ENCODE measurements at regions not wholly inside any gene's neighbourhood (a gene's known extent, or its start where the extent isn't known, plus 50 kb on each side); places are given as distances from the start of the nearest gene placed in this dataset.

DNA sequence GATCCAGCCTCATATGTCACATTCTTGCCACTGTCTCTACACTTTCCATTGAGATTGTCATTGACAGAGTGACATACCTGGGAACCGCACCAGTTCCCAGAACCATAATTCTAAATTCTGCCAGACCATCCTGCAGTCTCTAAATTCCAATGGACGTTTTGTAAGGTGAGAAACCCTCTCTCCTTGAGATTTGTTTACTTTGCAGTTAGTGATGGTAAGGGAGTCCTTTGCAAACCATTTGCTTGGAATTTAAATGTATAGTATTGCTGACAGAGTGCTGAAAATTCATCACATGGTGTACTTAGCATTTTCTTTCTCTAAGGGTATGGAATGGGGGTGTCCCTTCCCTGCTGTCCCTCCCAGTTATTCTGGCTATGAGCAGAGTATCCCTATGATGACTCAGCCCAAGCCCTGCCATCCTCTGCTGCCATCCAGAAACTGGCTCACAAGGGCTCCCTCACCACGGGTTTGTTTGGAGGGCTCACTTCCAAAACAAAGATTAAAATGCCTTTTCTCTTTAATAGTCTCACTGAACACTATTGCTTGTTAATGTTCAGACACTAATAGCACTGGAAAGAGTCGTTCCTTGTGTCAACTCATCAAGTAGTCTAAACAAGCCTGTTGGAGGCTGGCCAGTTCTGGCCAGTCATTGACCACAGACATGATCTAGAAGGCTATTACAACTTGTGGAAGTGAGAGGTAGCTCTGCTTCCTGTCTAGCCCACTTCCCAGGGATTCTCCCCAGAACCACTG, 129.0 kb upstream of the HMGA2 start:
- H3K27ac ChIP-seq (ENCODE audit: low read depth, low read length, poor library complexity, severe bottlenecking): no peak overlapping the region
- ChIA-PET CTCF (ENCODE audit: unreplicated experiment) (no interaction called here), POLR2A (no interaction called here)
- H3K9me2 ChIP-seq (ENCODE audit: insufficient read depth, low read length): no peaks in the 10 kb centered on the region
- BruUV-seq (replicated peaks): no TSS peak
- no peak overlapping the region for H2AFZ ChIP-seq (ENCODE audit: low read length)
- H3K4me1 ChIP-seq (ENCODE audit: insufficient read depth, low read length, poor library complexity, severe bottlenecking): no peaks in the 10 kb centered on the region
- H4K20me1 ChIP-seq (ENCODE audit: insufficient read depth, low read length): no peaks in the 10 kb centered on the region
- intact Hi-C loops (cut with micrococcal nuclease; ENCODE audit: unreplicated experiment): no loop called here
- no peaks in the 10 kb centered on the region for H3K9me3 ChIP-seq (ENCODE audit: low read length)
- H3K36me3 ChIP-seq (ENCODE audit: insufficient read depth, low read length): no peaks in the 10 kb centered on the region
- H3K79me2 ChIP-seq (ENCODE audit: insufficient read depth, low read depth, low read length): no peaks in the 10 kb centered on the region
- no peak for TF ChIP-seq EZH2phosphoT487 (IDR thresholded peaks at IDR 0.05; ENCODE audit: borderline replicate concordance, low read depth, low read length)
- TF ChIP-seq, protein P1, sequence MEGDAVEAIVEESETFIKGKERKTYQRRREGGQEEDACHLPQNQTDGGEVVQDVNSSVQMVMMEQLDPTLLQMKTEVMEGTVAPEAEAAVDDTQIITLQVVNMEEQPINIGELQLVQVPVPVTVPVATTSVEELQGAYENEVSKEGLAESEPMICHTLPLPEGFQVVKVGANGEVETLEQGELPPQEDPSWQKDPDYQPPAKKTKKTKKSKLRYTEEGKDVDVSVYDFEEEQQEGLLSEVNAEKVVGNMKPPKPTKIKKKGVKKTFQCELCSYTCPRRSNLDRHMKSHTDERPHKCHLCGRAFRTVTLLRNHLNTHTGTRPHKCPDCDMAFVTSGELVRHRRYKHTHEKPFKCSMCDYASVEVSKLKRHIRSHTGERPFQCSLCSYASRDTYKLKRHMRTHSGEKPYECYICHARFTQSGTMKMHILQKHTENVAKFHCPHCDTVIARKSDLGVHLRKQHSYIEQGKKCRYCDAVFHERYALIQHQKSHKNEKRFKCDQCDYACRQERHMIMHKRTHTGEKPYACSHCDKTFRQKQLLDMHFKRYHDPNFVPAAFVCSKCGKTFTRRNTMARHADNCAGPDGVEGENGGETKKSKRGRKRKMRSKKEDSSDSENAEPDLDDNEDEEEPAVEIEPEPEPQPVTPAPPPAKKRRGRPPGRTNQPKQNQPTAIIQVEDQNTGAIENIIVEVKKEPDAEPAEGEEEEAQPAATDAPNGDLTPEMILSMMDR (conservative IDR thresholded peaks at IDR 0.05; ENCODE audit: low read length): no peak
- H3K4me2 ChIP-seq (ENCODE audit: low read length): no peak overlapping the region
- H3K4me3 ChIP-seq (ENCODE audit: low read depth, low read length, poor library complexity, severe bottlenecking): no peak overlapping the region
- DNase-seq (ENCODE audit: low spot score): no peak

DNA sequence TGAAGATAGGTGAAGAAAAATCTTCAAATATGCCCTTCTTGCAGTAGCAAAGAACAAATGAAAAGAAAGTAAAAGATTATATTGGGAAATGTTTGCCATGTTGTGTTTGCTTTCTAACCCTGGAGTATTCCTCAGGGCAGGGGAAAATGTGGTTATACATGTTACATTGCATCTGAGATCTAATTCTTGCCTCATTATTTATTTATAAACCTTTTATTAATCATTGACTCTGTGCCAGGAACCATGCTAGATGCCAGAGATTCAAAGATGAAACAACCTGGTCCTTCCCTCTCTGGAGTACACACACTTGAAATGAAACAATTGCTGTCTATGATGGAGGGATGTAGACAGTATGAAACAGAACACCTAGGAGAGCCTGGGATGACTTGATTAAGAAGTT, 128.1 kb upstream of the HMGA2 start:
- intact Hi-C loops (cut with micrococcal nuclease; ENCODE audit: unreplicated experiment): no loop called here
- TF ChIP-seq, protein P1 (conservative IDR thresholded peaks at IDR 0.05; ENCODE audit: low read length): no peak
- no peak for TF ChIP-seq EZH2phosphoT487 (IDR thresholded peaks at IDR 0.05; ENCODE audit: borderline replicate concordance, low read depth, low read length)
- no peak for DNase-seq (ENCODE audit: low spot score)
- no peaks in the 10 kb centered on the region for H3K36me3 ChIP-seq (ENCODE audit: insufficient read depth, low read length)
- no TSS peak for BruUV-seq (replicated peaks)
- H2AFZ ChIP-seq (ENCODE audit: low read length): no peak overlapping the region
- no peak overlapping the region for H3K4me2 ChIP-seq (ENCODE audit: low read length)
- ChIA-PET POLR2A (no interaction called here), CTCF (ENCODE audit: unreplicated experiment) (no interaction called here)
- H3K4me3 ChIP-seq (ENCODE audit: low read depth, low read length, poor library complexity, severe bottlenecking): no peak overlapping the region
- H3K4me1 ChIP-seq (ENCODE audit: insufficient read depth, low read length, poor library complexity, severe bottlenecking): no peaks in the 10 kb centered on the region
- no peaks in the 10 kb centered on the region for H3K9me3 ChIP-seq (ENCODE audit: low read length)
- no peaks in the 10 kb centered on the region for H3K9me2 ChIP-seq (ENCODE audit: insufficient read depth, low read length)
- H3K79me2 ChIP-seq (ENCODE audit: insufficient read depth, low read depth, low read length): no peaks in the 10 kb centered on the region
- no peaks in the 10 kb centered on the region for H4K20me1 ChIP-seq (ENCODE audit: insufficient read depth, low read length)
- H3K27ac ChIP-seq (ENCODE audit: low read depth, low read length, poor library complexity, severe bottlenecking): no peak overlapping the region

DNA sequence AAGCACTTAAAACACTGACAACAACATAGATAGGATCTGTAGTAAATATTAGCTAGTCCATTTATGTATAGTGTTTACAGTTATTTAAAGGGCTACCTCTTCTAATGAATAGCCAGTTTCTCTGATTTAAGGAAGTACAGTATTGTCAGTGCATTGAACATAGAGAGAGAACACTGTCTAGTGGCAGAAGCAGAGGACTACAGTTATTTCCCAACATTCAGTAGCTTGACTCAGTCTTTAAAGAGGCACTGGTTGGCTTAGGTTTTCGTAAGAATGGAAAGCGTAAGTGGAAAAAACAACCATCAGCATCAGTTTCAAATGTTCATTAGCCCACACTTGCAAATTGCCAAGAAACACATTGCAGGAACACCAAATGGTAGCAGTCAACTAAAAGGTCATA, 125.0 kb upstream of the HMGA2 start:
- no peaks in the 10 kb centered on the region for H3K79me2 ChIP-seq (ENCODE audit: insufficient read depth, low read depth, low read length)
- no peak overlapping the region for H2AFZ ChIP-seq (ENCODE audit: low read length)
- H3K9me2 ChIP-seq (ENCODE audit: insufficient read depth, low read length): no peaks in the 10 kb centered on the region
- H3K36me3 ChIP-seq (ENCODE audit: insufficient read depth, low read length): no peaks in the 10 kb centered on the region
- no peaks in the 10 kb centered on the region for H4K20me1 ChIP-seq (ENCODE audit: insufficient read depth, low read length)
- no peaks in the 10 kb centered on the region for H3K9me3 ChIP-seq (ENCODE audit: low read length)
- no peak for DNase-seq (ENCODE audit: low spot score)
- H3K4me2 ChIP-seq (ENCODE audit: low read length): no peak overlapping the region
- POLR2A ChIA-PET: no interaction called here
- no peak overlapping the region for H3K4me3 ChIP-seq (ENCODE audit: low read depth, low read length, poor library complexity, severe bottlenecking)
- CTCF ChIA-PET (ENCODE audit: unreplicated experiment): no interaction called here
- intact Hi-C loops (cut with micrococcal nuclease; ENCODE audit: unreplicated experiment): no loop called here
- no peaks in the 10 kb centered on the region for H3K4me1 ChIP-seq (ENCODE audit: insufficient read depth, low read length, poor library complexity, severe bottlenecking)
- BruUV-seq (replicated peaks): no TSS peak
- H3K27ac ChIP-seq (ENCODE audit: low read depth, low read length, poor library complexity, severe bottlenecking): no peak overlapping the region
- TF ChIP-seq, protein P1 (conservative IDR thresholded peaks at IDR 0.05; ENCODE audit: low read length): no peak
- TF ChIP-seq EZH2phosphoT487 (IDR thresholded peaks at IDR 0.05; ENCODE audit: borderline replicate concordance, low read depth, low read length): no peak

Data from OCI-LY7 (cell line).